HEK293 (cell line): ENCODE measurements at regions not wholly inside any gene's neighbourhood (a gene's known extent, or its start where the extent isn't known, plus 50 kb on each side); places are given as distances from the start of the nearest gene placed in this dataset.

Source experiments
- CTCF ChIA-PET: fragments of 350-600 bp; formaldehyde crosslinking; extraction: SDS; loops from one replicate; lab custom pipeline; 2021; ENCODE audit warnings: antibody characterized with exemption; lab: Yijun Ruan, JAX
- POLR2A ChIA-PET: fragments of 300-600 bp; formaldehyde crosslinking; extraction: SDS; loops from one replicate; lab custom pipeline; 2020; ENCODE audit warnings: antibody characterized with exemption, inconsistent platforms; lab: Yijun Ruan, JAX
- H3K27ac ChIP-seq: fragments of 200-500 bp; sonication (Bioruptor generic); 2 replicates; pipeline ENCODE4 v1.5.1; 2014; ENCODE audit warnings: low read depth, low read length, control low read depth, inconsistent platforms; ENCODE audit errors: extremely low read depth
- H3K36me3 ChIP-seq, 2 experiments: fragments of 200-500 bp in 1 of 2; sonication (Bioruptor generic) in 1 of 2; 1 replicate in 1 of 2; 2 replicates in 1 of 2; pipeline ENCODE4 v1.5.1; 2014 to 2017; ENCODE audit warnings: inconsistent platforms in 2 of 2, low read length in 2 of 2; ENCODE audit not compliant: control insufficient read depth in 2 of 2, insufficient read depth in 1 of 2
- H3K4me1 ChIP-seq: fragments of 200-500 bp; sonication (Bioruptor generic); 2 replicates; pipeline ENCODE4 v1.5.1; 2014; ENCODE audit warnings: mild to moderate bottlenecking, low read length, inconsistent platforms; ENCODE audit not compliant: control insufficient read depth, insufficient read depth
- H3K4me3 ChIP-seq: 2 replicates; pipeline ENCODE4 v1.5.1; 2011; ENCODE audit warnings: low read depth, mild to moderate bottlenecking, control low read depth, low read length, moderate library complexity
- H3K9me3 ChIP-seq: fragments of 200-500 bp; sonication (Bioruptor generic); 2 replicates; pipeline ENCODE4 v1.5.1; 2014; ENCODE audit warnings: low read depth, low read length, inconsistent platforms; ENCODE audit not compliant: control insufficient read depth, insufficient read depth
- BCL11A ChIP-seq: fragments of 450-650 bp; formaldehyde crosslinking; IDR thresholded peaks from 2 replicates; pipeline ENCODE4 v1.5.1; 2016; ENCODE audit warnings: low read depth, missing biosample characterization, missing genetic modification characterization
- GFI1B ChIP-seq: fragments of 450-650 bp; formaldehyde crosslinking; IDR thresholded peaks from 2 replicates; pipeline ENCODE4 v1.5.1; 2016; ENCODE audit warnings: missing biosample characterization, missing genetic modification characterization
- RBAK ChIP-seq: fragments of 450-650 bp; formaldehyde crosslinking; IDR thresholded peaks from 2 replicates; pipeline ENCODE4 v1.5.1; 2016; ENCODE audit warnings: missing biosample characterization, missing genetic modification characterization
- SCRT2 ChIP-seq: fragments of 450-650 bp; formaldehyde crosslinking; IDR thresholded peaks from 2 replicates; pipeline ENCODE4 v1.5.1; 2016; ENCODE audit warnings: missing biosample characterization, missing genetic modification characterization
- SETDB1 ChIP-seq: IDR thresholded peaks from one replicate; pipeline ENCODE4 v1.6.1; 2017; ENCODE audit warnings: mild to moderate bottlenecking, low read length, moderate library complexity, mixed read lengths; ENCODE audit not compliant: insufficient read length
- TRIM28 ChIP-seq: IDR thresholded peaks from 2 replicates; pipeline ENCODE4 v1.6.1; 2011; ENCODE audit warnings: low read length, control low read depth, borderline replicate concordance
- WT1 ChIP-seq: fragments of 450-650 bp; formaldehyde crosslinking; IDR thresholded peaks from 2 replicates; pipeline ENCODE4 v1.5.1; 2016; ENCODE audit warnings: missing biosample characterization, missing genetic modification characterization
- ZFP41 ChIP-seq: fragments of 450-650 bp; formaldehyde crosslinking; IDR thresholded peaks from 2 replicates; pipeline ENCODE4 v1.5.1; 2016; ENCODE audit warnings: missing biosample characterization, missing genetic modification characterization, borderline replicate concordance
- ZNF10 ChIP-seq: fragments of 450-650 bp; formaldehyde crosslinking; IDR thresholded peaks from 2 replicates; pipeline ENCODE4 v1.5.1; 2017; ENCODE audit warnings: missing biosample characterization, missing genetic modification characterization
- ZNF221 ChIP-seq: fragments of 450-650 bp; formaldehyde crosslinking; IDR thresholded peaks from 2 replicates; pipeline ENCODE4 v1.5.1; 2017; ENCODE audit warnings: missing biosample characterization, missing genetic modification characterization, borderline replicate concordance
- ZNF223 ChIP-seq: fragments of 450-650 bp; formaldehyde crosslinking; IDR thresholded peaks from 2 replicates; pipeline ENCODE4 v1.5.1; 2016; ENCODE audit warnings: missing biosample characterization, missing genetic modification characterization
- ZNF302 ChIP-seq: fragments of 450-650 bp; formaldehyde crosslinking; IDR thresholded peaks from 2 replicates; pipeline ENCODE4 v1.5.1; 2016; ENCODE audit warnings: missing biosample characterization, missing genetic modification characterization, low read depth
- ZNF324 ChIP-seq: fragments of 450-650 bp; formaldehyde crosslinking; IDR thresholded peaks from 2 replicates; pipeline ENCODE4 v1.5.1; 2016; ENCODE audit warnings: missing biosample characterization, missing genetic modification characterization
- ZNF404 ChIP-seq: fragments of 450-650 bp; formaldehyde crosslinking; IDR thresholded peaks from 2 replicates; pipeline ENCODE4 v1.5.1; 2017; ENCODE audit warnings: missing biosample characterization, missing genetic modification characterization
- ZNF555 ChIP-seq: fragments of 450-650 bp; formaldehyde crosslinking; conservative IDR thresholded peaks from 2 replicates; pipeline ENCODE4 v1.5.1; 2017; ENCODE audit warnings: missing biosample characterization, mild to moderate bottlenecking, missing genetic modification characterization, inconsistent platforms
- ZNF654 ChIP-seq: fragments of 450-650 bp; formaldehyde crosslinking; IDR thresholded peaks from 2 replicates; pipeline ENCODE4 v1.5.1; 2016; ENCODE audit warnings: low read depth, missing biosample characterization, missing genetic modification characterization
- ZNF707 ChIP-seq: fragments of 450-650 bp; formaldehyde crosslinking; IDR thresholded peaks from 2 replicates; pipeline ENCODE4 v1.5.1; 2016; ENCODE audit warnings: missing biosample characterization, missing genetic modification characterization
- TF ChIP-seq, protein P1 (sequence below): fragments of 450-650 bp; formaldehyde crosslinking; IDR thresholded peaks from 2 replicates; pipeline ENCODE4 v1.5.1; 2016; ENCODE audit warnings: missing biosample characterization, missing genetic modification characterization
- TF ChIP-seq, protein P2 (sequence below): fragments of 450-650 bp; formaldehyde crosslinking; IDR thresholded peaks from 2 replicates; pipeline ENCODE4 v1.5.1; 2017; ENCODE audit warnings: missing biosample characterization, missing genetic modification characterization
- TF ChIP-seq, protein P3 (sequence below): fragments of 450-650 bp; formaldehyde crosslinking; IDR thresholded peaks from 2 replicates; pipeline ENCODE4 v1.5.0; 2017; ENCODE audit warnings: missing biosample characterization, missing genetic modification characterization, borderline replicate concordance

DNA sequence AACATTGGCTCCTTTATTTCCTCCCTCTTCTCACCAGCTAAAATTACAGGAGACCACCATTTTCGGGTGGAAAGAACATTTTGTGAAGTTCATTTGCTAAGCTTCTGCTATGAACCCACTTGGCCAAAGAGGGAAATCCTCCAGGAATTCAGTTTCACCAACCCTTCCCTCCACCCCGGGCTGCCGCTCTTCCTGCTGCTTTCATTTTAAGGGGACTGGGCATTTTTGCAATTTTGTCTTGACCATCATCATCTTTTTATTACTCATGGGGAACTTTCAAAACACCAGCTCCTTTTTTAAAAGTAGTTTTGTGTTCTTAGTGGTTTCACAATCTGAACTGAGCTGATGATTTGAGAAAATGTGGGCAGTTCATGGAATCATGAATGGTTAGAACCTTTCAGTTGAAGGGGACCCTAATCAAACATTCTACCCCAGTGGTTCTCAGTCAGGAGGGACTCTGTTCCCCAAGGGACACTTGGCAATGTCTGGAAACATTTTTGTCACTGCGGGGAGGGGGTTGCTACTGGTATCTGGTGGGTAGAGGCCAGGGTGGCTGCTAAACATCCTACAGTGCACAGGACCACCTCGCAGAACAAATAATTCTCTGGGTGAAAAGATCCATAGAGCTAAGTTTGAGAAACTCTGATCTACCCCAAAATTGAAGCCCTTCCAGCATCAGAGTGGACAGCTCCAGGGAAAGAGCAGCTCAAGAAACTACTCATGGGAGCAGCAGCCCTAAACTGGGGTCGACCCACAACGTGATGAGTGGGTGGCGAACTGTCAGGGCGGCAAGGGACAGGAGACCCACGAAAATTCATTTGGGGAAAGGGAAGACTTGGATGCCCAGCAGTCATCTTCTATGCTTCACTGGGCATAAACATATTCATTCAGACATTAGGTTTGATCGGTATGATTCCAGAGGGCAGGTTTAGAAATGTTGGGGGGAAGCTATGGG is 92.9 kb downstream of the ACKR3 start:
- ChIA-PET POLR2A (no interaction called here), CTCF (no interaction called here)
- no peak for TF ChIP-seq ZNF555
- no peak for TF ChIP-seq ZNF324 (tag by site-specific recombination)
- no peak for TF ChIP-seq ZNF302 (tag by site-specific recombination)
- TF ChIP-seq ZNF404 (tag by site-specific recombination), result no peak
- TF ChIP-seq SCRT2, result no peak
- TF ChIP-seq ZNF223 (tag by site-specific recombination), result no peak
- TF ChIP-seq WT1 (tag by site-specific recombination), result no peak
- no peak for TF ChIP-seq ZNF10
- TF ChIP-seq SETDB1, result no peak
- no peak for TF ChIP-seq ZNF654 (tag by site-specific recombination)
- Histone ChIP-seq H3K27ac (no peak overlapping the region), H3K4me1 (peaks cover 6% of the 10 kb centered on the region; the same call in 1 of the 2 replicates), H3K4me3 (no peak overlapping the region), H3K9me3 (no peaks in the 10 kb centered on the region), H3K36me3 (no peaks in the 10 kb centered on the region)

DNA sequence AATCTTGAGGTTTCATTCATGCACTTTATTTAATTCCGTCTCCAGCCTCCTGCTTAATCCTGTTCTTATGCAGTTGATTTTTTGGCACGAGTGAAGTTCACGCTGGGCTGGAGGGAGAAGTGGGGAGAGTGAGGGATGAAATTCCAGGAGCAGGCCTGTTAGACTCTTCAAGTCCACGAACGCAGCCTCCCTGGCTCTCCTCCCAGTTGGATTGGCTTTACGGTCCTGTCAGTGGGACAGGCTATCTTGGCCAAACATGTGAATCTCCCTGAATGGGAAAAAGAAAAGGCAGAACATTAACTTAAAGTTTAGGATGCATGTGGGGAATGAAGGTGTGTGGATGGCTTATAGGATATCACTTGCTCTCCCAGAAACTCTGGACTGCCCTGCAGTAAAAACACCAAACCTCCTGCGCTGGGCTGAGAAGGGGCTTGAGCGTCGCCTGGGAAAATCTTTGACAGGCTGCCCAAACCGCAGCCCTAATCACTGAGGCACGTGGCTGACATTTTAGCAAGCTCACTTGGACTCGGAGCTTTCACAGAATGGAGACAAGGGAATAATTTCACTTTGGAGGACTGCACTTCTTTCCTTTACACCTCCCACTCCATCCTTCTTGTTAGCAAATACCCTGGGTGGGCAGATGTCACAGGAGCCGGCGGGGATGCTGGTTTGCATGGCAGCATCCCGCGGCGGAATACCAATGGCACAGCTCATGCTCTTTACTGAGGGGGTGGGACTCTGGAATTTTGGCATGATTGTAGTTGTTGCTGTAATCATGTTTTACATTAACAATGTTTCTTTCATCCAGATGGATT is 93.9 kb downstream of the ACKR3 start:
- no peak overlapping the region for H3K4me3 ChIP-seq
- TF ChIP-seq, protein P1, sequence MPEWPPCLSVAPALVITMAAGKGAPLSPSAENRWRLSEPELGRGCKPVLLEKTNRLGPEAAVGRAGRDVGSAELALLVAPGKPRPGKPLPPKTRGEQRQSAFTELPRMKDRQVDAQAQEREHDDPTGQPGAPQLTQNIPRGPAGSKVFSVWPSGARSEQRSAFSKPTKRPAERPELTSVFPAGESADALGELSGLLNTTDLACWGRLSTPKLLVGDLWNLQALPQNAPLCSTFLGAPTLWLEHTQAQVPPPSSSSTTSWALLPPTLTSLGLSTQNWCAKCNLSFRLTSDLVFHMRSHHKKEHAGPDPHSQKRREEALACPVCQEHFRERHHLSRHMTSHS (tag by site-specific recombination), result no peak
- TF ChIP-seq ZNF555, result no peak
- TF ChIP-seq ZNF707, result no peak
- TF ChIP-seq, protein P2, sequence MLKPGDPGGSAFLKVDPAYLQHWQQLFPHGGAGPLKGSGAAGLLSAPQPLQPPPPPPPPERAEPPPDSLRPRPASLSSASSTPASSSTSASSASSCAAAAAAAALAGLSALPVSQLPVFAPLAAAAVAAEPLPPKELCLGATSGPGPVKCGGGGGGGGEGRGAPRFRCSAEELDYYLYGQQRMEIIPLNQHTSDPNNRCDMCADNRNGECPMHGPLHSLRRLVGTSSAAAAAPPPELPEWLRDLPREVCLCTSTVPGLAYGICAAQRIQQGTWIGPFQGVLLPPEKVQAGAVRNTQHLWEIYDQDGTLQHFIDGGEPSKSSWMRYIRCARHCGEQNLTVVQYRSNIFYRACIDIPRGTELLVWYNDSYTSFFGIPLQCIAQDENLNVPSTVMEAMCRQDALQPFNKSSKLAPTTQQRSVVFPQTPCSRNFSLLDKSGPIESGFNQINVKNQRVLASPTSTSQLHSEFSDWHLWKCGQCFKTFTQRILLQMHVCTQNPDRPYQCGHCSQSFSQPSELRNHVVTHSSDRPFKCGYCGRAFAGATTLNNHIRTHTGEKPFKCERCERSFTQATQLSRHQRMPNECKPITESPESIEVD (tag by site-specific recombination), result no peak
- no peak for TF ChIP-seq BCL11A (tag by site-specific recombination)
- no peak for TF ChIP-seq ZNF221
- no peak for TF ChIP-seq TRIM28
- no peak for TF ChIP-seq RBAK (tag by site-specific recombination)
- TF ChIP-seq, all 188 proteins: peak for 0
- Histone ChIP-seq H3K36me3 (no peaks in the 10 kb centered on the region), H3K27ac (no peak overlapping the region), H3K9me3 (no peaks in the 10 kb centered on the region), H3K4me1 (peaks cover 6% of the 10 kb centered on the region; the same call in 1 of the 2 replicates)
- CTCF ChIA-PET, result no interaction called here
- POLR2A ChIA-PET, result no interaction called here

DNA sequence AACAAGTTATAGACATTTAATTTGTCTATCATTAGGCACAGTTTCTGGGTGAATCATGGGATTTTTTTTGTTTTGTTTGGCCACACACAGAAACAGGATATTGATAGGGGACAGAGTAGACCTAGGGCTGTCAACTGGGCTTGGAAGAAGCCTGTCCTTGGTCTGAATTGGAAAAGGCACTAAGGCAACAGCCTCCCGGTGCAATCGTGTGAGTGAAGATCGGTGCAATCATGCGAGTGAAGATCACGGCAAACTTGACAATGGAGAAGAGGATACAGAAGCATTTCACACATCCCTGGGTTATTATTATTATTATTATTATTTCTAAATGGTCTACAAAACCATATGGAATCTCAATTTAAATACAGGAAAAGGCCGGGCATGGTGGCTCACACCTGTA is 94.5 kb downstream of the ACKR3 start:
- CTCF ChIA-PET, result no interaction called here
- H3K4me1 ChIP-seq, result peaks cover 6% of the 10 kb centered on the region; the same call in 1 of the 2 replicates
- no peak overlapping the region for H3K27ac ChIP-seq
- TF ChIP-seq, protein P3, sequence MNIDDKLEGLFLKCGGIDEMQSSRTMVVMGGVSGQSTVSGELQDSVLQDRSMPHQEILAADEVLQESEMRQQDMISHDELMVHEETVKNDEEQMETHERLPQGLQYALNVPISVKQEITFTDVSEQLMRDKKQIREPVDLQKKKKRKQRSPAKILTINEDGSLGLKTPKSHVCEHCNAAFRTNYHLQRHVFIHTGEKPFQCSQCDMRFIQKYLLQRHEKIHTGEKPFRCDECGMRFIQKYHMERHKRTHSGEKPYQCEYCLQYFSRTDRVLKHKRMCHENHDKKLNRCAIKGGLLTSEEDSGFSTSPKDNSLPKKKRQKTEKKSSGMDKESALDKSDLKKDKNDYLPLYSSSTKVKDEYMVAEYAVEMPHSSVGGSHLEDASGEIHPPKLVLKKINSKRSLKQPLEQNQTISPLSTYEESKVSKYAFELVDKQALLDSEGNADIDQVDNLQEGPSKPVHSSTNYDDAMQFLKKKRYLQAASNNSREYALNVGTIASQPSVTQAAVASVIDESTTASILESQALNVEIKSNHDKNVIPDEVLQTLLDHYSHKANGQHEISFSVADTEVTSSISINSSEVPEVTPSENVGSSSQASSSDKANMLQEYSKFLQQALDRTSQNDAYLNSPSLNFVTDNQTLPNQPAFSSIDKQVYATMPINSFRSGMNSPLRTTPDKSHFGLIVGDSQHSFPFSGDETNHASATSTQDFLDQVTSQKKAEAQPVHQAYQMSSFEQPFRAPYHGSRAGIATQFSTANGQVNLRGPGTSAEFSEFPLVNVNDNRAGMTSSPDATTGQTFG (tag by site-specific recombination), result no peak
- TF ChIP-seq ZFP41 (tag by site-specific recombination) (no peak), GFI1B (tag by site-specific recombination) (no peak)
- no peak overlapping the region for H3K4me3 ChIP-seq
- no peaks in the 10 kb centered on the region for H3K9me3 ChIP-seq
- no peaks in the 10 kb centered on the region for H3K36me3 ChIP-seq
- POLR2A ChIA-PET, result no interaction called here
